ENCODE measurements at regions not wholly inside any gene's neighbourhood (a gene's known extent, or its start where the extent isn't known, plus 50 kb on each side); places are given as distances from the start of the nearest gene placed in this dataset.

DNA sequence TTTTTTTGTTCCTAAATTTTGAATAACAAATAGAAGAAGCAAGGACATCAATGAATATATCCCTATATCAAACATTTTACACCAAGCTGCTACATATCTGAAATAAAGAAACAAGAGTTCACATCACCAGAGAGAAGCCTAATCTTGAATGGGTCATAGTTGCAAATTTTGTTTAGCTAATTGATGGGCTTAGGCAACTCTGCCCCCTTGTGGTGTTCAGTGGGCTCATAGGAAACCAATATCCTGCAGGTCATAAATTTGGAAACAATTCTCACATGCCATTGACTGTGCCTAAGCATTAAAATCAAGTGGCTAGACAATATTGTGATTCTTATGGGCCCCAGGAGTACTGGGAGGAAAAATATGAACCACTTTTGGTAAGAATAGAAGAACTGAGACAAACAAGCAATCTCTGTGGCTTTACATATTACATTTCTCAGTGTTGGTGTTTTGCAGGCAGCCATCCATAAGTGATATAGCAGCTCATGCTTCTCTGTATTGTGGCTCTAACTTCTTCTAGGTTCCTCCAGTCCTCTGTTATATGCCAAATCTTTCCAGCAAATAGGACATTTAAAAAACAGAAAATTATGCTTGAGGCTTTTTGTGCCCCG is 1262.8 kb upstream of the PRMT6 start:
- Histone ChIP-seq H3K79me2 (no peaks in the 10 kb centered on the region), H3K4me1 (ENCODE audit: insufficient read depth) (no peaks in the 10 kb centered on the region), H2AFZ (no peak overlapping the region), H3K4me3 (no peak overlapping the region), H3K4me2 (no peak overlapping the region), H3K27me3 (no peaks in the 10 kb centered on the region), H3K36me3 (replicated peaks; ENCODE audit: insufficient read depth, low read depth) (no peaks in the 10 kb centered on the region), H3K27ac (no peak overlapping the region), H3K9me3 (ENCODE audit: low read depth) (no peaks in the 10 kb centered on the region), H4K20me1 (ENCODE audit: insufficient read depth, poor library complexity, severe bottlenecking) (no peaks in the 10 kb centered on the region), H3K9me2 (replicated peaks; ENCODE audit: insufficient read depth) (no peaks in the 10 kb centered on the region)
- WGBS (ENCODE audit: low lambda C conversion rate, missing lambda C conversion rate) = 100% methylated on average over 1 of the region's 1 CpG
- TF ChIP-seq EZH2phosphoT487 (IDR thresholded peaks at IDR 0.05; ENCODE audit: low read depth, severe bottlenecking, unreplicated experiment) (no peak), CTCF (IDR thresholded peaks at IDR 0.05; ENCODE audit: poor library complexity) (peak; percentile 83)
- peak; percentile 71 for DNase-seq (ENCODE audit: low spot score)

DNA sequence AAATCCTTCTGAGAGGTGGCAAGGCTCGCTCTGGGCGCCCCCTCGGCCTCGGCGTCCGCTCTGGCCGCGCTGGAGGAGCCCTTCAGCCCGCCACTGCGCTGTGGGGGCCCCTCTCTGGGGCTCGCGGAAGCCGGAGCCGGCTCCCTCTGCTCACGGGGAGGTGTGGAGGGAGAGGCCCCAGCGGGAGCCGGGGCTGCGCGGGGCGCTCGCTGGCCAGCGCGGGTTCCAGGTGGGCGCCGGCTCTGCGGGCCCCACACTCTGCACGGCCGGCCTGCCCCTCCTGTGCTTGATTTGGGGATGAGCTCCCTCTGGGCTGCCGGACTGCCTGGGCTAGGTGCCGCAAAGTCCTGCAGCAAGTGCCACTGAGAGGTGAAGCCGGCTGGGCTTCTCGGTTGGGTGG is 1260.7 kb upstream of the PRMT6 start:
- H2AFZ ChIP-seq = no peak overlapping the region
- H3K9me2 ChIP-seq (replicated peaks; ENCODE audit: insufficient read depth) = no peaks in the 10 kb centered on the region
- H3K27ac ChIP-seq = no peak overlapping the region
- no peak for TF ChIP-seq EZH2 (IDR thresholded peaks at IDR 0.05; ENCODE audit: borderline replicate concordance)
- TF ChIP-seq EZH2phosphoT487 (IDR thresholded peaks at IDR 0.05; ENCODE audit: low read depth, severe bottlenecking, unreplicated experiment) = no peak
- TF ChIP-seq CTCF (IDR thresholded peaks at IDR 0.05; ENCODE audit: poor library complexity) = no peak
- H3K36me3 ChIP-seq (replicated peaks; ENCODE audit: insufficient read depth, low read depth) = no peaks in the 10 kb centered on the region
- H3K4me1 ChIP-seq (ENCODE audit: insufficient read depth) = no peaks in the 10 kb centered on the region
- no peaks in the 10 kb centered on the region for H3K27me3 ChIP-seq
- no peak overlapping the region for H3K4me3 ChIP-seq
- no peak overlapping the region for H3K4me2 ChIP-seq
- DNase-seq (ENCODE audit: low spot score) = no peak
- no peaks in the 10 kb centered on the region for H3K9me3 ChIP-seq (ENCODE audit: low read depth)
- 98% methylated on average over 31 of the region's 32 CpGs for WGBS (ENCODE audit: low lambda C conversion rate, missing lambda C conversion rate)
- no peaks in the 10 kb centered on the region for H3K79me2 ChIP-seq
- no peaks in the 10 kb centered on the region for H4K20me1 ChIP-seq (ENCODE audit: insufficient read depth, poor library complexity, severe bottlenecking)

- no peak for DNase-seq (ENCODE audit: low spot score)
- no peak overlapping the region for H3K4me2 ChIP-seq
- 56% methylated on average over 3 of the region's 3 CpGs for WGBS (ENCODE audit: low lambda C conversion rate, missing lambda C conversion rate)
- H3K9me3 ChIP-seq (ENCODE audit: low read depth) = no peaks in the 10 kb centered on the region
- no peaks in the 10 kb centered on the region for H3K9me2 ChIP-seq (replicated peaks; ENCODE audit: insufficient read depth)
- no peaks in the 10 kb centered on the region for H3K36me3 ChIP-seq (replicated peaks; ENCODE audit: insufficient read depth, low read depth)
- H3K4me1 ChIP-seq (ENCODE audit: insufficient read depth) = no peaks in the 10 kb centered on the region
- no peak overlapping the region for H3K4me3 ChIP-seq
- no peak overlapping the region for H3K27ac ChIP-seq
- no peak overlapping the region for H2AFZ ChIP-seq
- H4K20me1 ChIP-seq (ENCODE audit: insufficient read depth, poor library complexity, severe bottlenecking) = no peaks in the 10 kb centered on the region
- no peaks in the 10 kb centered on the region for H3K79me2 ChIP-seq
- no peaks in the 10 kb centered on the region for H3K27me3 ChIP-seq
- no peak for TF ChIP-seq EZH2 (IDR thresholded peaks at IDR 0.05; ENCODE audit: borderline replicate concordance)
Measured at GRCh38 chr1:105830571-105831146, 1225.8 kb upstream of the PRMT6 start.

- no peaks in the 10 kb centered on the region for H3K4me1 ChIP-seq (ENCODE audit: insufficient read depth)
- H3K79me2 ChIP-seq = no peaks in the 10 kb centered on the region
- no peak overlapping the region for H3K4me2 ChIP-seq
- no peaks in the 10 kb centered on the region for H3K9me3 ChIP-seq (ENCODE audit: low read depth)
- no peak overlapping the region for H2AFZ ChIP-seq
- no peaks in the 10 kb centered on the region for H3K36me3 ChIP-seq (replicated peaks; ENCODE audit: insufficient read depth, low read depth)
- H4K20me1 ChIP-seq (ENCODE audit: insufficient read depth, poor library complexity, severe bottlenecking) = no peaks in the 10 kb centered on the region
- DNase-seq (ENCODE audit: low spot score) = no peak
- no peak for TF ChIP-seq CTCF (IDR thresholded peaks at IDR 0.05; ENCODE audit: poor library complexity)
- no peak for TF ChIP-seq EZH2 (IDR thresholded peaks at IDR 0.05; ENCODE audit: borderline replicate concordance)
- TF ChIP-seq EZH2phosphoT487 (IDR thresholded peaks at IDR 0.05; ENCODE audit: low read depth, severe bottlenecking, unreplicated experiment) = no peak
- no peak overlapping the region for H3K4me3 ChIP-seq
- H3K27ac ChIP-seq = no peak overlapping the region
- H3K9me2 ChIP-seq (replicated peaks; ENCODE audit: insufficient read depth) = no peaks in the 10 kb centered on the region
- H3K27me3 ChIP-seq = no peaks in the 10 kb centered on the region
Measured at GRCh38 chr1:105838071-105838470, 1218.4 kb upstream of the PRMT6 start.
